Renal pelvis (tissue), 1 donor: ENCODE measurements at regions not wholly inside any gene's neighbourhood (a gene's known extent, or its start where the extent isn't known, plus 50 kb on each side); places are given as distances from the start of the nearest gene placed in this dataset.

Experiments
- DNase-seq: peaks from one replicate; pipeline ENCODE4 v3.0.0-alpha.2; 2013

- no peak for DNase-seq
Observed at GRCh38 chr4:14177987-14178386, 550.5 kb upstream of the BOD1L1 start.

GRCh38 chr4:14178421-14178820, 550.9 kb upstream of the BOD1L1 start:
- no peak for DNase-seq

- DNase-seq, result no peak
Observed at GRCh38 chr4:14180166-14180565, 552.6 kb upstream of the BOD1L1 start.

GRCh38 chr4:14180983-14181601, 553.6 kb upstream of the BOD1L1 start:
- no peak for DNase-seq

GRCh38 chr4:14182148-14182547, 554.6 kb upstream of the BOD1L1 start:
- no peak for DNase-seq

GRCh38 chr4:14184265-14184664, 556.7 kb upstream of the BOD1L1 start:
- no peak for DNase-seq

GRCh38 chr4:14184767-14185166, 557.2 kb upstream of the BOD1L1 start:
- no peak for DNase-seq

- no peak for DNase-seq
Observed at GRCh38 chr4:14188214-14188613, 560.7 kb upstream of the BOD1L1 start.

- DNase-seq, result no peak
Observed at GRCh38 chr4:14193601-14194000, 566.1 kb upstream of the BOD1L1 start.

- peak; percentile 56 for DNase-seq
Observed at GRCh38 chr4:14196131-14196530, 568.6 kb upstream of the BOD1L1 start.

GRCh38 chr4:14215116-14215770, 587.7 kb upstream of the BOD1L1 start:
- no peak for DNase-seq

- DNase-seq, result no peak
Observed at GRCh38 chr4:14217401-14217800, 589.9 kb upstream of the BOD1L1 start.

- DNase-seq, result no peak
Observed at GRCh38 chr4:14218641-14219040, 591.1 kb upstream of the BOD1L1 start.

- DNase-seq, result no peak
Observed at GRCh38 chr4:14221176-14221575, 593.7 kb upstream of the BOD1L1 start.

GRCh38 chr4:14222377-14223029, 595.0 kb upstream of the BOD1L1 start:
- DNase-seq, result no peak

GRCh38 chr4:14223461-14223860, 595.9 kb upstream of the BOD1L1 start:
- DNase-seq, result no peak

GRCh38 chr4:14225688-14226207, 598.2 kb upstream of the BOD1L1 start:
- no peak for DNase-seq

GRCh38 chr4:14233126-14233525, 605.6 kb upstream of the BOD1L1 start:
- DNase-seq, result no peak

- no peak for DNase-seq
Observed at GRCh38 chr4:14234307-14234706, 606.8 kb upstream of the BOD1L1 start.

GRCh38 chr4:14236359-14236758, 608.8 kb upstream of the BOD1L1 start:
- DNase-seq, result no peak

GRCh38 chr4:14237911-14238310, 610.4 kb upstream of the BOD1L1 start:
- DNase-seq, result no peak

- no peak for DNase-seq
Observed at GRCh38 chr4:14241574-14241973, 614.0 kb upstream of the BOD1L1 start.

GRCh38 chr4:14247767-14248166, 620.2 kb upstream of the BOD1L1 start:
- DNase-seq, result no peak
